ACC112 (cell line): ENCODE measurements at regions not wholly inside any gene's neighbourhood (a gene's known extent, or its start where the extent isn't known, plus 50 kb on each side); places are given as distances from the start of the nearest gene placed in this dataset.

Experiments used
- H2AFZ ChIP-seq: fragments of 200-600 bp; sonication (generic); one replicate; pipeline ENCODE4 v1.6.0; 2017; ENCODE audit warnings: antibody characterized with exemption, low read length; ENCODE audit not compliant: unreplicated experiment
- H3K27ac ChIP-seq: fragments of 200-600 bp; sonication (generic); 2 replicates; pipeline ENCODE4 v1.5.1; 2014; ENCODE audit warnings: low read depth, mild to moderate bottlenecking, antibody characterized with exemption, low read length, moderate library complexity
- H3K27me3 ChIP-seq: fragments of 200-600 bp; sonication (generic); 2 replicates; pipeline ENCODE4 v1.6.1; 2014; ENCODE audit warnings: mild to moderate bottlenecking, antibody characterized with exemption, low read length, moderate library complexity, mixed read lengths; ENCODE audit not compliant: insufficient read depth
- H3K36me3 ChIP-seq: fragments of 200-600 bp; sonication (generic); 2 replicates; pipeline ENCODE4 v1.6.1; 2016; ENCODE audit warnings: mild to moderate bottlenecking, antibody characterized with exemption, low read length, moderate library complexity, mixed read lengths; ENCODE audit not compliant: insufficient read depth
- H3K4me1 ChIP-seq: fragments of 200-600 bp; sonication (generic); one replicate; pipeline ENCODE4 v1.6.1; 2016; ENCODE audit warnings: low read length, mixed read lengths; ENCODE audit not compliant: insufficient read depth, unreplicated experiment, control insufficient read depth
- H3K4me3 ChIP-seq: fragments of 200-600 bp; sonication (generic); 2 replicates; pipeline ENCODE4 v1.5.1; 2014; ENCODE audit warnings: mild to moderate bottlenecking, low read depth, low read length
- H3K79me2 ChIP-seq: fragments of 200-600 bp; sonication (generic); one replicate; pipeline ENCODE4 v1.6.0; 2016; ENCODE audit warnings: low read length; ENCODE audit not compliant: control insufficient read depth, unreplicated experiment, insufficient read depth

GRCh38 chr9:88745276-88746001 lies 210.5 kb downstream of the NXNL2 start:
- Histone ChIP-seq H3K36me3 (no peaks in the 10 kb centered on the region), H3K27me3 (no peaks in the 10 kb centered on the region), H2AFZ (no peak overlapping the region), H3K79me2 (no peaks in the 10 kb centered on the region), H3K4me1 (peaks cover 53% of the 10 kb centered on the region), H3K27ac (no peak overlapping the region), H3K4me3 (no peak overlapping the region)

DNA sequence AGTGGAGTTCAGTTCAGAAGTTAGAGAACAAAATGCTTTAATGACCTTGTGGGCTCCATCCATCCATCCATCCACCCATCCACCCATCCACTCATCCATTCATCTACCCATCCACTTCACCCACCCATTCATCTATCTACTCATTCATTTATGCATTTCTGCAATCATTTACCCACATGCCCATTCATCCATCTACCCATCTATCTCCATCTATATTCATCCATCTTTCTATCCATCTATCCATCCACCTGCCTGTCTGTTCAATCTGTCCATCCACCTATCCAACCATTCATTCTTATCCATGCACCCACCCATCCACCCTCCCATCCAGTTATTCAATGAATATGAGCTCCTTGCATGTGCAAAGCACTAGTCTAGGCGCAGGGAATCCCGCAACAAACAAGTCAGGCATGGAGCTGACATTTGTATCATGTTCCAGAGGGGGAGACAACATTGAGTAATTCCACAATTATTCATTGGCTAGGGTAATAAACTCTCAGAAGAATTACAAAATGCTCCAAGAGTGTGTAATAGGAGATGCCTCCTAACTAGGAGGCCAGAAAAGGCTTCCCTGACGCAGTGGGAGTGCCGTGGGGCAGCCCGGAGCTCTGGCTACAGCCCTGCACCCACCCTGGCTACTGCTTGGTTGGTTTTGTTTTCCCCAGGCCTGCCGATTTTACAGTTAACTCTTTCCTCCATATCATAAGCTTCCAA lies 211.2 kb downstream of the NXNL2 start:
- Histone ChIP-seq H3K4me1 (peaks cover 53% of the 10 kb centered on the region), H3K27me3 (no peaks in the 10 kb centered on the region), H3K79me2 (no peaks in the 10 kb centered on the region), H2AFZ (peak overlapping the region; percentile 62), H3K4me3 (0 out of 2 replicates have a peak overlapping the region, but pooled peaks have one; percentile 12), H3K27ac (peak overlapping the region; percentile 87), H3K36me3 (no peaks in the 10 kb centered on the region)

DNA sequence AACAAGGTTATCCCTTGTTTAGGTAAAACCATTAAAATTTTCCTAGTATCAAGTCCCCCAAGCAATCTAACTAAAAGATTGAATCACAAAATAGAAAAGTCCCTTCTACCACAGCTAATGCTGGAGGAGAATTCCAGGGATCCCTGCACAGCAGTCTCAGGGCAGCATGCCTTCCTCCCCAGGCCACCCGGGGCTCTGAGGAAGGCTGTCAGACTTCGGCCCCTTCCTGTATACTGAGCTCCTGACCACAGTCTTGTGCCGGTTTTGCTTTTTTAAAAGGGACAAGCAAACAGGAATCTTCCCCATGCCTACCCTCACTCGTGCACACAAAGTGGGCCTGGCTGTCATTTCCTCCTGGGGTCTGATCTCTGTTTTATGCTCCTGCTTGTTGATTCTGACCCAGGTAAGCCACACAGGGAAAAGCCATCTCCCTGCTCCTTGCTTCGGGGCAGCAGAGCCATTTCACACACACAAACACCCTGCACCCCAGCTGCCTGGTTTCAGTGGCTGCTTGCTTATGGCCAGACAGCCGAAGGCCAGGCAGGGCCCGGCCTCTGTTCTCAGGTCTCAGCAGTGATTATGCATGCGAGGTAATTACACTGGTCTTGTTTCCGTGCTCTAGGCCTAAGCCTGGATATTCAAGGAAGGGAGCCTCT lies 211.9 kb downstream of the NXNL2 start:
- Histone ChIP-seq H3K4me3 (0 out of 2 replicates have a peak overlapping the region, but pooled peaks have one; percentile 12), H3K4me1 (peaks cover 52% of the 10 kb centered on the region), H3K36me3 (no peaks in the 10 kb centered on the region), H3K27me3 (no peaks in the 10 kb centered on the region), H2AFZ (peak overlapping the region; percentile 62), H3K27ac (peak overlapping the region; percentile 87), H3K79me2 (no peaks in the 10 kb centered on the region)

DNA sequence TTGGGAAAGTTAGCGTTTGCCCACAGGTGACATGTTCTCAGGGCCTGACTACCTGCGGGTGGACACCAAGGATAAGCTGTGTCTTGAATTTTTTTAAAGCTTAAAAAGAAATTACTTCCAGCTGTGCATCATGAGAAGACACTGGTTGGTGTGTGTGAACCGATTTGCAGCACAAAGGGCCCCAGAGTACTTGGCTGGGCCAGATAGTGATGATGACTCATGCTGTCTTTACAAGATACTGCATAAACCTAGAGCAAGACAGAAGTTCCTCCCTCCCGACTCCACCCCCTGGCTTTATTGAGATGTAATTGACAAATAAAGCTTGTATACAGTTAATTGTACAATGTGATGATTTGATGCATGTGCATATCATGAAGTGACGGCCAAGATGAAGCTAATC lies 212.8 kb downstream of the NXNL2 start:
- H3K27ac ChIP-seq: peak overlapping the region; percentile 87
- no peaks in the 10 kb centered on the region for H3K36me3 ChIP-seq
- H3K4me3 ChIP-seq: peak overlapping the region; percentile 13; the same call in 1 of the 2 replicates
- no peak overlapping the region for H2AFZ ChIP-seq
- peaks cover 43% of the 10 kb centered on the region for H3K4me1 ChIP-seq
- H3K27me3 ChIP-seq: no peaks in the 10 kb centered on the region
- no peaks in the 10 kb centered on the region for H3K79me2 ChIP-seq

DNA sequence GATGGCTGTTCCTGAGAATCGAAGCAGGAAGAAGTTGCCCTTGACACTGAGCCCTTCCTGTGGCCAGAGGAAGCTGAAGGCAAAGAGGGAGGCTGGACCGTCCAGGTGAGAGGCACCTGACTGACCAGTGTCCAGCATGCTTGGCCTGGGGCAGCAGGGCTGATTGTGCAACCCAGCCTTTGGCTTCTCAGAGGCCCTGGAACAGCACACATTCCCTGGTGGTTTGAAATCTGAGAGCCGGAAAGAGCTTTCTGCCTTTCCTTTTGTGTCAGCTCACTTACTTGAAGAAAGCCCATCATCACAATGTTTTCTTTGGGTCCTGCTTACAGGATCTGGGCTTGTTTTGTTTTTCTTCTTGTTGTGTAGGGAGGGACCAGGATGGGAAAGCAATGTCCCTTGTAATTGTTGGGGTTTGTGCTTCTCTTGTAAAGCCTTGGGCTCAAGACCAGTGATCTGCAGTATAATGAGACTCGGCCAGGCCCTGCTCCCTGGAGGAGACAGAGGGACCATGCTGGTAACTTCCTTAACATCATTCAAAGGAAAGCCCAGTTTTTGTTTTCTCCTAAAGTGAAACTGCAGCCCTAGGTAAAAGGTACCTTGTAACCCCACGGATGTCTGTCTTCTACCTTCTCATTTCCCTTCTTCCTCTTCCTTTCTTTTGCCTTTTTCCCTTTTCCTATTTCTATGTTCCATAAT lies 213.7 kb downstream of the NXNL2 start:
- Histone ChIP-seq H3K27ac (peak overlapping the region; percentile 87), H3K4me1 (peaks cover 40% of the 10 kb centered on the region)

DNA sequence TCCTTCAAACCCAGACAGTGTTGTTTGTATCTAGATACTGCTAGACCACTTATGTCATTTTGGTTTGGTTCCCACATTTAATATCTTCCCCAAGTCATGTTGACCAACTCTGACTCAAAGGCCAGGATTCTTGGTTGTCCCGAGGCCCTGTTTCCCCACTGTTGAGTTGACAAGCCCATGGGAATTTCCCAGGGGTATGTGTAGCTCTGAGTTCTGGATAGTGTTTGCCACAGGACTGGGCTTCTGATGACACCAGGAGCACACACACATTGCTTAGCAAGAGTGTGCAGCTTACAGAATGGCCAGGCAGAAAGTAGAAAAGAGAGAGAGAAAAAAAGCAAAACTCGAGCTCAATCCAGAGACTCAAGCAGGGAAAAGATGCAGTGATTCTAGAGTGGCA lies 214.4 kb downstream of the NXNL2 start:
- no peaks in the 10 kb centered on the region for H3K36me3 ChIP-seq
- H2AFZ ChIP-seq: no peak overlapping the region
- H3K4me1 ChIP-seq: peaks cover 40% of the 10 kb centered on the region
- peak overlapping the region; percentile 87 for H3K27ac ChIP-seq
- no peaks in the 10 kb centered on the region for H3K79me2 ChIP-seq
- peak overlapping the region; percentile 28; the same call in 1 of the 2 replicates for H3K4me3 ChIP-seq
- no peaks in the 10 kb centered on the region for H3K27me3 ChIP-seq

More for the DNA sequence above, 213.7 kb downstream of the NXNL2 start:
- Histone ChIP-seq H3K27me3 (no peaks in the 10 kb centered on the region), H3K79me2 (no peaks in the 10 kb centered on the region), H3K36me3 (no peaks in the 10 kb centered on the region), H3K4me3 (peak overlapping the region; percentile 28; the same call in 1 of the 2 replicates), H2AFZ (no peak overlapping the region)

DNA sequence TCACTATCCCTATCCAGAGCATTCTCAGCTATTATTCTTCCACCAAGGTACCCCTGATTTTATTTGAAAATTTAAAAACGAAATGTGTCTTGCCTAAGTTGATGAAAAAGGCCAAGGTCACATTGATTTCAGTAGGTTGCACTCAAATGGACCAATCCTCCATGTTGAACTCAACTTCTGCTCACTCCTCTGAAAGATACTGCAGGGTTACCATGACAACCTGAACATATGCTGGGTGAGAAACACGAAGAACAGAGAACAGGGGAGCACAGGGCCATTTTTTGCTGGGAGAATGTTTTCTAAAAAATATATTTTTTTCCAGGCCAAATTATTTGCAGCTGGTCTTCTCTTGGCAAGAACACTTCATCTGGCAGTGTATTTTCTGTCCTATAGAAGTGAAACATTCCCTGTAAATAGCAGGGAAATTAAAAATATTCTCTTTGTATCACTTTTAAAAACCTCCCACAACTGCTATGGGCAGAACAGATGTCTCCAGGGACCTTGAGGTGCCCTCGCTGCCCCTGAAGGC lies 215.9 kb downstream of the NXNL2 start:
- H3K4me3 ChIP-seq: no peak overlapping the region
- no peak overlapping the region for H3K27ac ChIP-seq
- no peaks in the 10 kb centered on the region for H3K27me3 ChIP-seq
- no peaks in the 10 kb centered on the region for H3K79me2 ChIP-seq
- H2AFZ ChIP-seq: no peak overlapping the region
- peaks cover 37% of the 10 kb centered on the region for H3K4me1 ChIP-seq
- no peaks in the 10 kb centered on the region for H3K36me3 ChIP-seq

DNA sequence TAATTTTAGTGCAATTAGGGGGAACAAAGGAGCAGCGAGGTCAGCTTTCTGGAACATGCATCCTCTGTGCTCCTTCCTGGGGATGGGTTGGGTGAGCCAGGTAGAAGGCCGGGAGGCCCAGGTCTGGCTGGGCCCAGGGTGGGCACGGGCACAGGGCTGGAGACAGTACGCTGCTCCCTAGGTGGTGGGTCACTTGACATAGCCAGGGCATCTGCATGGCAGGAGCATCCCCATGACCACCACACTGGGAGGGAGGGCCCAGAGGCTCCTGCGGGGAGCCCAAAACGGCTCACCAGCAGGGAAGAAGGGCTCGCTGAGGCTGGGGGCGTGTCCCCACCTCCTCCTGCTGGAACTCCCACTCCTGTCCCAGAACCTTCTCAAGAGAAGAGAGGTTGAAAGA lies 216.8 kb downstream of the NXNL2 start:
- no peak overlapping the region for H3K27ac ChIP-seq
- H3K79me2 ChIP-seq: no peaks in the 10 kb centered on the region
- no peak overlapping the region for H2AFZ ChIP-seq
- peaks cover 29% of the 10 kb centered on the region for H3K4me1 ChIP-seq
- H3K36me3 ChIP-seq: no peaks in the 10 kb centered on the region
- no peak overlapping the region for H3K4me3 ChIP-seq
- H3K27me3 ChIP-seq: no peaks in the 10 kb centered on the region

DNA sequence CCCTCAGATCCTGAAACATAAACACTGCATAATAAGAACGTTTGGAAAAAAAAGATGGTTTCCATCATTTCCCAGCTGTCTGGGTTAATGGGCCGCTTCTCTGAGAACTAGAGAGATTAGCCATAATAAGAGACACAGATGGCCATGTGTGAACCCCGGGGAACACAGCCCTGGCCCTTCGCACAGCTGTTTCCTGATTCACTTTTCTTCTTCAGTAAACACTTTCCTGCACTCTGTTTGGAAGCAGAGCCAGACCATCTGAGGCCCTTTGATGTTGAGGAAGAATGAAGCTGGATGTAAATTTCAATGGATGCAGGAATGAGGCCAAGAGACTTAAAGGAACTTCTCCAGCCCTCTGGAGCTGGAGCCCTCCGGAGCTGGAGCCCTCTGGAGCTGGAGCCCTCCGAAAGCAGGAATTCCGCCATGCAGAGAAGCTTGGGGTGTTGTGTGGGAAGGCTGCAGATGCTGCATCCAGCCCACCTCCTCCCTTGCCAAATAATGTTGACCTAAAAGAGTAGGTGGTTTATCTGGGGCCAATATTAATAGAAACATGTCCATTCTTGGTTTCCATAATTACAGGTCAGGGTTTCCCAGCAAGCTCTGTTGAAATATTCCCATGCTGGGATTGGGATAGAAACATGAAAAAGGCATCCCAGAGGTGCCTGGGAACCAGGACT lies 218.9 kb downstream of the NXNL2 start:
- Histone ChIP-seq H3K27me3 (no peaks in the 10 kb centered on the region), H2AFZ (no peak overlapping the region), H3K79me2 (no peaks in the 10 kb centered on the region), H3K4me3 (no peak overlapping the region), H3K36me3 (no peaks in the 10 kb centered on the region), H3K27ac (no peak overlapping the region), H3K4me1 (peaks cover 9% of the 10 kb centered on the region)

- Histone ChIP-seq H3K36me3 (no peaks in the 10 kb centered on the region), H3K27ac (no peak overlapping the region), H3K4me3 (no peak overlapping the region), H3K4me1 (peaks cover 3% of the 10 kb centered on the region), H2AFZ (no peak overlapping the region), H3K79me2 (no peaks in the 10 kb centered on the region), H3K27me3 (no peaks in the 10 kb centered on the region)
Observed at GRCh38 chr9:88754452-88754851, 219.5 kb downstream of the NXNL2 start.
